Activated CD8-positive, alpha-beta T cell treated with anti-CD3 and anti-CD28 coated beads for 36 hours (primary cell): ENCODE measurements at regions not wholly inside any gene's neighbourhood (a gene's known extent, or its start where the extent isn't known, plus 50 kb on each side); places are given as distances from the start of the nearest gene placed in this dataset.

Source experiments
- ATAC-seq: fragments of 200-7000 bp; cut with Tn5 transposase; one replicate; pipeline ENCODE4 v1.10.0; 2021; ENCODE audit warnings: mild to moderate bottlenecking, moderate library complexity
- CTCF ChIA-PET: fragments of 350-600 bp; sonication (Branson Sonifier 250); formaldehyde crosslinking; loops from one replicate; lab custom pipeline; 2021; ENCODE audit warnings: antibody characterized with exemption; lab: Charles Lee
- POLR2A ChIA-PET: fragments of 350-600 bp; sonication (Branson Sonifier 250); formaldehyde crosslinking; loops from one replicate; lab custom pipeline; 2021; ENCODE audit warnings: antibody characterized with exemption; lab: Charles Lee
- DNase-seq: peaks from one replicate; pipeline ENCODE4 v3.0.0-alpha.2; 2020
- H3K27ac Mint-ChIP-seq: one replicate; pipeline ENCODE4 v1.8.0; 2021; ENCODE audit warnings: mild to moderate bottlenecking, mixed read lengths
- H3K27me3 Mint-ChIP-seq: one replicate; pipeline ENCODE4 v1.8.0; 2021; ENCODE audit warnings: mixed read lengths
- H3K36me3 Mint-ChIP-seq: one replicate; pipeline ENCODE4 v1.8.0; 2021; ENCODE audit warnings: low read depth, mixed read lengths
- H3K4me1 Mint-ChIP-seq: one replicate; pipeline ENCODE4 v1.8.0; 2021; ENCODE audit warnings: low read depth, mixed read lengths
- H3K4me3 Mint-ChIP-seq: one replicate; pipeline ENCODE4 v1.8.0; 2021; ENCODE audit warnings: mild to moderate bottlenecking, moderate library complexity, mixed read lengths
- H3K9me3 Mint-ChIP-seq: one replicate; pipeline ENCODE4 v1.8.0; 2021; ENCODE audit warnings: mixed read lengths
- CTCF ChIP-seq: fragments of 200-600 bp; IDR thresholded peaks from one replicate; pipeline ENCODE4 v1.8.0; 2022; ENCODE audit warnings: antibody characterized with exemption, mild to moderate bottlenecking
- intact Hi-C: fragments of 100-400 bp; cut with micrococcal nuclease; formaldehyde crosslinking; loops from one replicate; pipeline ENCODE4 v1.10.0; 2022

- DNase-seq, result no peak
- Mint-ChIP-seq H3K4me1 (no peaks in the 10 kb centered on the region), H3K27me3 (peaks cover 8% of the 10 kb centered on the region), H3K27ac (no peak overlapping the region), H3K9me3 (no peaks in the 10 kb centered on the region), H3K4me3 (no peak overlapping the region), H3K36me3 (no peaks in the 10 kb centered on the region)
- ChIA-PET CTCF (no interaction called here), POLR2A (no interaction called here)
- ATAC-seq, result no peak
- intact Hi-C loops, result no loop called here
- no peak for TF ChIP-seq CTCF
Measured at GRCh38 chr11:134916421-134917213, 504.6 kb upstream of the B3GAT1 start.

- no peaks in the 10 kb centered on the region for H3K9me3 Mint-ChIP-seq
- ChIA-PET POLR2A (no interaction called here), CTCF (interaction anchor here (1.0 to 1.3 kb wide), 2 partner anchors 47 to 74 kb away, joined by 3 read pairs; no protein-coding TSS in a partner anchor)
- intact Hi-C loops, result no loop called here
- no peak overlapping the region for H3K27ac Mint-ChIP-seq
- no peaks in the 10 kb centered on the region for H3K4me1 Mint-ChIP-seq
- DNase-seq, result no peak
- peaks cover 10% of the 10 kb centered on the region for H3K27me3 Mint-ChIP-seq
- no peak for ATAC-seq
- H3K4me3 Mint-ChIP-seq, result no peak overlapping the region
- no peak for TF ChIP-seq CTCF
- no peaks in the 10 kb centered on the region for H3K36me3 Mint-ChIP-seq
Measured at GRCh38 chr11:134915881-134916280, 503.8 kb upstream of the B3GAT1 start.

GRCh38 chr11:134915212-134915611 lies 503.2 kb upstream of the B3GAT1 start:
- CTCF ChIA-PET, result interaction anchor here (1.0 to 1.3 kb wide), 2 partner anchors 46 to 73 kb away, joined by 3 read pairs; no protein-coding TSS in a partner anchor
- Mint-ChIP-seq H3K4me3 (no peak overlapping the region), H3K4me1 (no peaks in the 10 kb centered on the region), H3K27ac (no peak overlapping the region), H3K27me3 (peaks cover 8% of the 10 kb centered on the region), H3K9me3 (no peaks in the 10 kb centered on the region), H3K36me3 (no peaks in the 10 kb centered on the region)
- intact Hi-C loops, result no loop called here
- ATAC-seq, result no peak
- POLR2A ChIA-PET, result no interaction called here
- DNase-seq, result no peak
- TF ChIP-seq CTCF, result no peak

GRCh38 chr11:134913999-134914590 lies 502.1 kb upstream of the B3GAT1 start:
- no peaks in the 10 kb centered on the region for H3K9me3 Mint-ChIP-seq
- ATAC-seq, result no peak
- no peak for TF ChIP-seq CTCF
- no peaks in the 10 kb centered on the region for H3K4me1 Mint-ChIP-seq
- intact Hi-C loops, result no loop called here
- CTCF ChIA-PET, result no interaction called here
- DNase-seq, result no peak
- no peak overlapping the region for H3K4me3 Mint-ChIP-seq
- H3K27ac Mint-ChIP-seq, result no peak overlapping the region
- H3K27me3 Mint-ChIP-seq, result peaks cover 5% of the 10 kb centered on the region
- POLR2A ChIA-PET, result no interaction called here
- H3K36me3 Mint-ChIP-seq, result no peaks in the 10 kb centered on the region

GRCh38 chr11:134913391-134913790 lies 501.3 kb upstream of the B3GAT1 start:
- Mint-ChIP-seq H3K27ac (no peak overlapping the region), H3K36me3 (no peaks in the 10 kb centered on the region), H3K9me3 (no peaks in the 10 kb centered on the region), H3K4me1 (no peaks in the 10 kb centered on the region), H3K27me3 (peaks cover 3% of the 10 kb centered on the region), H3K4me3 (no peak overlapping the region)
- CTCF ChIA-PET, result no interaction called here
- ATAC-seq (no peak), DNase-seq (no peak)
- no peak for TF ChIP-seq CTCF
- intact Hi-C loops, result no loop called here
- POLR2A ChIA-PET, result no interaction called here
